K562 (cell line): ENCODE measurements at regions not wholly inside any gene's neighbourhood (a gene's known extent, or its start where the extent isn't known, plus 50 kb on each side); places are given as distances from the start of the nearest gene placed in this dataset.

ENCODE experiments used
- ATAC-seq: fragments of 200-7000 bp; cut with Tn5 transposase; 3 replicates; pipeline ENCODE4 v1.9.1; 2020; ENCODE audit warnings: moderate library complexity
- BruUV-seq: library from RNA; stranded (reverse); fragments of 400-500 nt; replicated peaks from 2 replicates; lab custom pipeline; 2021; lab: Mats Ljungman, UMichigan
- CTCF ChIA-PET: fragments of 300-600 bp; formaldehyde crosslinking; extraction: SDS; loops from one replicate; lab custom pipeline; 2021; ENCODE audit warnings: low intra/inter-chr PET ratio; lab: Yijun Ruan, JAX
- POLR2A ChIA-PET: fragments of 300-600, 350-650 bp; sonication (Branson Sonifier 250); formaldehyde crosslinking; extraction: SDS; loops from one replicate; lab custom pipeline; 2021; ENCODE audit warnings: antibody characterized with exemption, inconsistent platforms; lab: Yijun Ruan, JAX
- DNase-seq, 4 experiments: peaks; one replicate each; pipeline versions ENCODE4 v3.0.0 to v3.0.0-alpha.2; 2011 to 2018; ENCODE audit warnings: low spot score in 3 of 4, mixed read lengths in 3 of 4; ENCODE audit errors: extremely low read depth in 1 of 4
- FAIRE-seq: peaks from 2 replicates; lab custom pipeline; 2011; peaks lifted over from hg19 to GRCh38; lab: Jason Lieb, UNC
- H2AFZ ChIP-seq: 2 replicates; pipeline ENCODE4 v1.6.0; 2011; ENCODE audit warnings: low read depth, low read length, control low read depth, inconsistent platforms
- H3K27ac ChIP-seq: fragments of 200-600 bp; 3 replicates; pipeline ENCODE4 v1.8.0; 2011; ENCODE audit warnings: low read depth, mild to moderate bottlenecking, control low read depth, inconsistent platforms, low read length, moderate library complexity, mixed read lengths; ENCODE audit errors: extremely low read depth
- H3K27me3 ChIP-seq, 2 experiments: fragments of 300-600 bp in 1 of 2; 2 replicates in 1 of 2; 3 replicates in 1 of 2; pipeline versions ENCODE4 v1.6.0 to v1.8.0; 2011; ENCODE audit warnings: inconsistent platforms in 2 of 2, low read length in 2 of 2, mild to moderate bottlenecking in 1 of 2, mixed read lengths in 1 of 2, moderate library complexity in 1 of 2; ENCODE audit not compliant: control insufficient read depth in 2 of 2, insufficient read depth in 2 of 2
- H3K36me3 ChIP-seq: fragments of 300-600 bp; 3 replicates; pipeline ENCODE4 v1.8.0; 2011; ENCODE audit warnings: mild to moderate bottlenecking, low read length, inconsistent platforms; ENCODE audit not compliant: control insufficient read depth, insufficient read depth
- H3K4me1 ChIP-seq, 2 experiments: fragments of 200-600 bp in 1 of 2; replicated peaks in 1 of 2; 2 replicates in 1 of 2; 3 replicates in 1 of 2; pipeline versions ENCODE4 v1.5.1 to v1.8.0; 2011; ENCODE audit warnings: inconsistent platforms in 2 of 2, low read length in 2 of 2, mild to moderate bottlenecking in 1 of 2, mixed read lengths in 1 of 2, moderate library complexity in 1 of 2; ENCODE audit not compliant: control insufficient read depth in 2 of 2, insufficient read depth in 2 of 2
- H3K4me2 ChIP-seq: 2 replicates; pipeline ENCODE4 v1.6.1; 2011; ENCODE audit warnings: low read length, control low read depth, inconsistent platforms, mixed read lengths; ENCODE audit not compliant: insufficient read depth
- H3K4me3 ChIP-seq: fragments of 200-600 bp; sonication (generic), shearing (Covaris generic); 2 replicates; pipeline ENCODE4 v1.5.1; 2016; ENCODE audit warnings: control low read depth, inconsistent platforms
- H3K79me2 ChIP-seq: fragments of 200-600 bp; 3 replicates; pipeline ENCODE4 v1.8.0; 2011; ENCODE audit warnings: low read length, inconsistent platforms; ENCODE audit not compliant: control insufficient read depth, insufficient read depth
- H3K9ac ChIP-seq, 2 experiments: 2 replicates each; pipeline versions ENCODE4 v1.6.0 to v1.6.1; 2011; ENCODE audit warnings: low read depth in 2 of 2, low read length in 2 of 2, control low read depth in 1 of 2, inconsistent platforms in 1 of 2, mild to moderate bottlenecking in 1 of 2, mixed read lengths in 1 of 2; ENCODE audit not compliant: insufficient read depth in 1 of 2
- H3K9me1 ChIP-seq: one replicate; pipeline ENCODE4 v1.6.0; 2011; ENCODE audit warnings: inconsistent platforms, mild to moderate bottlenecking, low read length, moderate library complexity; ENCODE audit not compliant: control insufficient read depth, insufficient read depth
- H3K9me3 ChIP-seq: replicated peaks from 2 replicates; pipeline ENCODE4 v1.5.1; 2011; ENCODE audit warnings: low read depth, low read length, inconsistent platforms; ENCODE audit not compliant: control insufficient read depth, insufficient read depth
- H4K20me1 ChIP-seq: replicated peaks from 2 replicates; pipeline ENCODE4 v1.6.1; 2011; ENCODE audit warnings: low read length, inconsistent platforms, mixed read lengths; ENCODE audit not compliant: control insufficient read depth, insufficient read depth
- DLX4 ChIP-seq: fragments of 250-450 bp; sonication (Bioruptor Pico); IDR thresholded peaks from 2 replicates; pipeline ENCODE4 v1.6.1; 2021; ENCODE audit warnings: mild to moderate bottlenecking
- ELK1 ChIP-seq: sonication (generic); formaldehyde crosslinking; IDR thresholded peaks from 2 replicates; pipeline ENCODE4 v1.8.1; 2022; ENCODE audit warnings: missing genetic modification reagents
- FOSL1 ChIP-seq: fragments of 200-800 bp; sonication (Bioruptor generic); conservative IDR thresholded peaks from 2 replicates; pipeline ENCODE4 v1.6.1; 2016; ENCODE audit warnings: missing genetic modification characterization, missing compliant biosample characterization
- PHTF2 ChIP-seq: fragments of 250-450 bp; sonication (Bioruptor Pico); IDR thresholded peaks from 2 replicates; pipeline ENCODE4 v1.5.0; 2021; ENCODE audit warnings: mild to moderate bottlenecking
- ZHX1 ChIP-seq: fragments of 150-350 bp; conservative IDR thresholded peaks from 2 replicates; pipeline ENCODE4 v1.6.1; 2014; ENCODE audit warnings: low read length
- WGBS: fragments of 100-300 bp; shearing (Covaris generic); methylation state at CpG from one replicate; pipeline ENCODE4 v1.1.6; 2016; ENCODE audit warnings: low coverage, mixed read lengths; ENCODE audit not compliant: insufficient coverage; ENCODE audit errors: missing lambda C conversion rate; 5-methylcytosine and 5-hydroxymethylcytosine counted together
- in situ Hi-C: fragments of 300-500 bp; cut with MboI; formaldehyde crosslinking; loops from 4 replicates; pipeline ENCODE4 v1.15.0; 2018; ENCODE audit warnings: inconsistent platforms, mixed read lengths
- intact Hi-C: fragments of 100-400 bp; cut with micrococcal nuclease; formaldehyde crosslinking; loops from 2 replicates; pipeline ENCODE4 v1.14.2; 2022

DNA sequence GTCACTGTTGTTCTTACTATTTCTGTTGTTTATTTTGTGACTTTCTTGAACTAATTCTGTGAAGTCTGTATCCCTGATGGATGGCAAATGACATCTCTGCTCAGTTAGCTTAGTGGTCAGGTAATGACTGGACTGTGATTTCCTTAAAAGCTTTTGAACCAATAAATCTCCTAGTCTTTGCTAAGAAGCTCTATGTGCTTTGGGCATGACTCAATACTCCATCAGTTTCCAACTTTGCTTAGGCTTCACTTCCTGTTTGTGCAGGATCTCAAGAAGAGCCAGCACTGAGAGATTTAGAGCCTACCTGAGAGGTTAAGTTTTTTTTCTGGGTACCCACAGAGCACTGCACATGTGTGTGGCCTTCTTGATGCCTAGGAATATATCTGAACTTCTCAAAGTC is 329.7 kb upstream of the HTR2A start (continued):
- TF ChIP-seq ZHX1, result no peak
- TF ChIP-seq DLX4 (CRISPR knock-in tag), result no peak
- no peak for TF ChIP-seq ELK1 (CRISPR knock-in tag)

- intact Hi-C loops (no loop called here), in situ Hi-C loops (no loop called here)
- no peaks in the 10 kb centered on the region for H3K79me2 ChIP-seq
- no peak overlapping the region for H2AFZ ChIP-seq
- CTCF ChIA-PET, result no interaction called here
- no peaks in the 10 kb centered on the region for H4K20me1 ChIP-seq
- BruUV-seq, result no TSS peak
- H3K4me1 ChIP-seq, result no peaks in the 10 kb centered on the region
- TF ChIP-seq FOSL1 (0 out of 2 replicates have a peak, but pooled peaks have one; percentile 25), PHTF2 (CRISPR knock-in tag) (no peak)
- DNase-seq, result no peak
- H3K9ac ChIP-seq, result no peak overlapping the region
- H3K9me3 ChIP-seq, result no peaks in the 10 kb centered on the region
- POLR2A ChIA-PET, result no interaction called here
- no peak overlapping the region for H3K27ac ChIP-seq
- no peak overlapping the region for H3K4me3 ChIP-seq
- no peak for FAIRE-seq
- H3K27me3 ChIP-seq, result no peaks in the 10 kb centered on the region
- 0% methylated on average over 3 of the region's 3 CpGs for WGBS
- H3K4me2 ChIP-seq, result no peak overlapping the region
- ATAC-seq, result no peak
- no peaks in the 10 kb centered on the region for H3K9me1 ChIP-seq
- H3K36me3 ChIP-seq, result no peaks in the 10 kb centered on the region
Observed at GRCh38 chr13:47220453-47221140, 323.7 kb upstream of the HTR2A start.
